GM21717 (cell line): ENCODE measurements at regions not wholly inside any gene's neighbourhood (a gene's known extent, or its start where the extent isn't known, plus 50 kb on each side); places are given as distances from the start of the nearest gene placed in this dataset.

ENCODE experiments used
- ATAC-seq: cut with Tn5 transposase; IDR thresholded peaks from one replicate; pipeline ENCODE4 v1.9.1; 2021; ENCODE audit warnings: mild to moderate bottlenecking, moderate library complexity; ENCODE audit not compliant: unreplicated experiment

GRCh38 chr9:16128003-16128402, 575.2 kb downstream of the CCDC171 start:
- ATAC-seq: no peak

- ATAC-seq: no peak
These were observed 578.4 kb downstream of the CCDC171 start for GRCh38 chr9:16131264-16131663.

DNA sequence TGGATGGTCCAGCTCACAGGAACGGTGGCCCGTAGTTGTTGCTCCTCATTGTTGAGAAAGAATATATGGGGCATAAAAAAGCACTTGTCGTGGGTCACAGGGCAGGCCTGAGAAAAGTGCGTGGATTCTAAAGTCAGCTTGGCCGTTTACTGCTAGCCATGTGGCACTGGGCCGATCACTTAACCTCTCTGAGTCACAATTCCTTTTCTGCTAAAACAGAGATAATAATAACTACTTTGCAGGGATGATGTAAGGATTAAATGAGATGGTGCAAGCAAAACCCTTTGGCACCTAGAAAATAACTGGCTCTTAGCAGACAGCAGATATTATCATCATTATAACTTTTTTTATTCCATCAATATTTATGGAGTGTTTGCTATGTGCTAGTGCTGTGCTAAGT, 579.7 kb downstream of the CCDC171 start:
- ATAC-seq: no peak

- ATAC-seq: no peak
These were observed 580.2 kb downstream of the CCDC171 start for GRCh38 chr9:16133032-16133431.

GRCh38 chr9:16133556-16134227, 580.8 kb downstream of the CCDC171 start:
- peak; percentile 84 for ATAC-seq

GRCh38 chr9:16134351-16134750, 581.5 kb downstream of the CCDC171 start:
- no peak for ATAC-seq

GRCh38 chr9:16135968-16136367, 583.1 kb downstream of the CCDC171 start:
- no peak for ATAC-seq

- no peak for ATAC-seq
These were observed 583.6 kb downstream of the CCDC171 start for GRCh38 chr9:16136451-16136850.

DNA sequence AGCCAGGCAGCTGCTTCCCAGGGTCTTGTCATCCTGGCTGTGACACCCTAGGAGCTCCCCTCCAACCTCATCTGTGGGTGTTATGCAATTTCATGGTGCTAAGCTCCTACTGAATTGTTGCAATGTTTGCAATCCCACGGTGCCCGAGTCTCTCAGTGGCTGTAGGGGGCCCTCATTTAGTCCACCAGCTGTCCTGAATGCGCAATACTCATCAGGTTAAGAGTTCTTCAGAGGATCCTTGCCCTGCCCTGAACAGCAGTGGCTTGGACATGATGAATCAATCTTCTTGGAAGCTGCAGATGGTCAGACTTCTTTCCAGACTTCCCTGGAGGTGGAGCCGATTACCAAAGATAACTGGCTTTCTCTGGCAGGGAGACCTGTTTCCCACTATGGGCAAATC, 584.1 kb downstream of the CCDC171 start:
- ATAC-seq: no peak

DNA sequence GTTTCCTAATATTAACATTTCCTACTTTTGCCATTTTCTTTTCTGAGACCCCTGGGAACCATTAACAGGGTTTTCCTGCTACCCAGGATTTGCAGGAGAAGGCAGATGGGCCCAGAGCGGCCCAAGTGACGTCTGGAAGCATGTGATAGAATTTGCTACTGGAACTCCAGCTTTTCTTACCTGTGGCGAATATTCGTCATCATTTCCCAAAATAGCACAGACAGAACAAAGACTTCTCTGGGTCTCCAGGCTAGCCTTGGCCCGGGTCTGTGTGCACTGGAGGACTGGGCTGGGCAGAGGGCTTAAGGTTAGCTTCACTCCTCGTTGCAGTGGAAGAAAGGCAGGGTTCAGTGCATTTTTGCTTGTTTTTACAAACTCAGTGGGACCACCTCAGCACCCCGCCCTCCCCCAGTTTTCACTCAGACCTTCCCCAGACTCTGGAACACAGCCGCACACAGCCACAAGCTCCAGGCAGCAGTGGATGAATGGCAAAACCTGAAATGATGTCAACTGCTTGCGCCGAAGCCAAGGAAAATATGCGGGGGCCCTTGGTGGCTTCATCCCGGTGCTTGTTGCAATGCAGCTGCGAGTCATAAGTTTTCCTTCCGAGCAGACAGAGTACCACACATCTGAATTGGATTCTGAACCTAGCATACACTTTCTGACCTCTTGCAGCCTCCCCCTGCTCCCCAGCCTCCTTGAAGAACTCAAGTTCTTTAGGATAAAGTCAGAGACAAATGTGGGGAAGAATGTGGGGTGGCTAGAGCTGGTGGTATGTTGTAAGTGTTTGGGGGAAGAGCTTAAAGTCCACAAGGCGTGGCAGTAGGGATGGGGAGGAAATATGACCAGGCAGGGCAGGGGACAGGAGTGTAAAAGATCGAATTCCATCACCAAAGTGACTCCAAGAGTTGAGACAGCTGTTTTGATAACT, 586.0 kb downstream of the CCDC171 start:
- ATAC-seq: no peak

DNA sequence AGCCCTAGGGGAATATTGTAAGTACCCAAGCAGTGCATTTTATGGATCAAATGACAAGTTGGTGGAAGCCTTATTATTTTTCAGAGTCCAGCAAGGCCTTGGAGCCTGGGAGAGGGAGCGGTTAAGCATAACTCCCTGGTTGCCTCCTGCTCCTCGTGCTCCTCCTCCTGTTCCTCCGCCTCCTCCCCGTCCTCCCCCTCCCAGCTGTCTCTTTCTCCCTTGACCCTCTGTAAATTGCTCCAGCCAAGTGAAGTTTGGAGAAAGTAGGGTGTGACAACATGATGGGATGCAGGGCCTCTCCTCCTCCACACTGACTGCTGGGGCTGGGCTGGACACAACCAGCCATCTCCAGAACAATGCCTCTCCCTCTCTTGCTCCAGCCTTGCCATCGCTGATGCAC, 586.9 kb downstream of the CCDC171 start:
- no peak for ATAC-seq

GRCh38 chr9:16143310-16143709, 590.5 kb downstream of the CCDC171 start:
- ATAC-seq: no peak

GRCh38 chr9:16143947-16144890, 591.4 kb downstream of the CCDC171 start:
- no peak for ATAC-seq

DNA sequence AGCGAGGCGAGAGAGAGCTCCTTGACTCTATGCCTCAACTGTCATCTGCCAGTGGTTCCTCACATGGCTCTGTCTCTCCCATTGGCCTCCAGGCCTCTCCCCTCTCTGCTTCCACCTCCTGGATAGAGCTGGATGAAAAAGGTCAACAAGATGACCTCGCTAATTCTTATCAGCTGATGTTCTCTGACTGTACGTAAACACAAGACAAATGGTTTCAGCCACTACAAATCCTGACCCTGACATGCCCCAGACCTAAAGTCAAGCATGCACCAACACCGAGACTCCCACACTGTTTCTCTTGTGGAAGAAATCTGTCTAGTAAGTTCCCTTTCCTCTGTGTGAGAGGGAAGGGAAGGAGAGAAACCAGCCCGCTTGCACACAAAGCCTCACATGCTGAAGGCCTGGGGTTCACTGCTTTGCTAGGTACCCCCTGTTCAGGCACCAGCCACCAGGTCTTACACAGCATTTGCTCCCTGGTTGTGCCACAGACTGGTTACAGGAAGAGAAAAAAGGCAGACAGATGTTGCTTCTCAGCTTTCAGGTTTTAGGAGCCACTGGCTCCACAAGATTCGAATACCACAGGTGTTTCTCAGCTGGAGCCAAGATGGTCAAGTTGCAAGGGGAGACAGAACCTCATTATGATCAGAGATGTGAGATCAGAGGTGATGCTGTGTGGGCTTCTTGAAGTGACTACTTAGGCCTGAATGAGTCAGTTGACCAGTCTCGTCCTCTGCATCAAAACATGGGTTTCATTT, 592.5 kb downstream of the CCDC171 start:
- no peak for ATAC-seq

- no peak for ATAC-seq
These were observed 594.9 kb downstream of the CCDC171 start for GRCh38 chr9:16147726-16148125.

DNA sequence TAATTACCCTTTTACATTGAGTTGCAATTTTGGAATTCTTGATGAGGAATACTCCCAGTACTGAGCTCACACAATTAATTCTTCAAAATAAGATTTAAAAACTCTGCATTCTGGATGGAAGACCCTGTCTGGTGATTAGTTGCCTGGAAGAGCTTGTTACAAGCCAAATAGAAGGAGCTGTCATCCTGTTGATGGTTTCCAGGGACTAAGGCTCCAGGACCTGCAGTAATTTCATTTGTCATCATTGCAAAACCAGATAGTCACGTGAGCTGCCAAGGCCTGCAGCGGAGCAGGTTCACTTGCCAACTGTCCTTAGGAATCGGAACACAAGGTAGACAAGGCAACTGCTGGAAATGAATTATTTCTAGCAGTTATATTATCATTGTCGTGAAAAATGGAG, 597.7 kb downstream of the CCDC171 start:
- ATAC-seq: no peak

- no peak for ATAC-seq
These were observed 598.3 kb downstream of the CCDC171 start for GRCh38 chr9:16150938-16151650.

DNA sequence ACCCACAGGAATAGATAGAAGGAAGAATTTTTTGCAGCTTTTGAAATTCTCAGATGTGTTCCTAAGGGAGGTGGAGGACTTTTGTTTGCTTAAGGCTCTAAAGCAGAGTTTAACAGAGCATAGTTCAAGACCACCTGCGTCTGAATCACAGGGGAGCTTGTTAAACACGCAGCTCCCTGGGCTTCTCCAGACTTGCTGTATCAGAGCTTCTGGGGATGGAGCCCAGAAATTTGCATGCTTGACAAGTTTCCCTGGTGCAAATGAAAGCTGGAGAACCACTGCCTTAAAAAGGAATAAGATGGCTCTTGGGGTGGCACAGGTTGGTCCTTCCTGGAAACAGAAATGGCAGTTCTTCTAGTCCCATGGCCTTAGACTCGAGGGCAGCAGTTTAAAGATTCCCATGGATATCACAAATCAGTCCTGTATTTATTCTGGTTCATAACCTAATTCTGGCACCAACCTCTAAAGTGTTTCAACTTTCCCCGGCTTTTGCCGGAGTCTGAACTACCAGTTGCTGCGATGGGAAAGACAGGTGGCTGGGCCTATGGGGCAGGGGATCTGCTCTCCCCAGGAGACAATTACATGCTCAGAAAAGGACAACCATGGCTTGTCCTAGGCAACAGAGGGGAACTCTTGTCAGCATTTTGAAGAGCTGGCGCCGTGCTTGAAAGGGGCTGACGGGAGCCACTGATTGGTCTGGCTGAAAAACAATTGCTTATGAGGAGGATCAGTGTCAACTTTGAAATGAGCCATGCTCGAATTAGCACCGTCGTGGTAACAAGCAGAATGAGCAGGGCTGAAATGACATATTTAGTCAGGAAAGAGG, 599.6 kb downstream of the CCDC171 start:
- no peak for ATAC-seq

GRCh38 chr9:16153221-16153620, 600.4 kb downstream of the CCDC171 start:
- ATAC-seq: no peak
